Gastrocnemius medialis (tissue), 4 donors: ENCODE measurements at regions not wholly inside any gene's neighbourhood (a gene's known extent, or its start where the extent isn't known, plus 50 kb on each side); places are given as distances from the start of the nearest gene placed in this dataset.

Experiments
- CTCF ChIP-seq, 5 experiments: fragments of 450-650 bp in 3 of 5; fragments of 200-600 bp in 2 of 5; sonication (generic) in 2 of 5; IDR thresholded peaks in 4 of 5; conservative IDR thresholded peaks in 1 of 5; 1 replicate in 4 of 5; 2 replicates in 1 of 5; pipeline ENCODE4 v1.5.1; 2016 to 2019; ENCODE audit warnings: antibody characterized with exemption in 5 of 5, mild to moderate bottlenecking in 3 of 5, moderate library complexity in 3 of 5
- POLR2A ChIP-seq, 2 donors: fragments of 450-650 bp; IDR thresholded peaks; one replicate each; pipeline ENCODE4 v1.6.1; 2017; ENCODE audit warnings: antibody characterized with exemption in 2 of 2, mild to moderate bottlenecking in 2 of 2, moderate library complexity in 2 of 2

GRCh38 chr4:25590171-25590570 lies 65.5 kb upstream of the SLC34A2 start:
- TF ChIP-seq CTCF (IDR thresholded peaks at IDR 0.05 in 4 of 5, conservative IDR thresholded peaks at IDR 0.05 in 1 of 5) (no peak), POLR2A (IDR thresholded peaks at IDR 0.05) (no peak)
